Cardiac muscle cell (in vitro differentiated cells and primary cell): ENCODE measurements at regions not wholly inside any gene's neighbourhood (a gene's known extent, or its start where the extent isn't known, plus 50 kb on each side); places are given as distances from the start of the nearest gene placed in this dataset.

Source experiments
- DNase-seq, 2 donors: peaks; one replicate each; pipeline versions ENCODE4 v3.0.0 to v3.0.0-alpha.2; 2010 to 2017; ENCODE audit warnings: low read depth in 1 of 2, low spot score in 1 of 2
- H3K27ac ChIP-seq: fragments of 200-600 bp; sonication (generic); 2 replicates; pipeline ENCODE4 v1.5.1; 2016
- H3K27me3 ChIP-seq: fragments of 200-600 bp; sonication (generic); 2 replicates; pipeline ENCODE4 v1.6.0; 2016; ENCODE audit warnings: control low read depth
- H3K36me3 ChIP-seq: fragments of 200-600 bp; sonication (generic); 2 replicates; pipeline ENCODE4 v1.5.1; 2016; ENCODE audit warnings: control low read depth
- H3K4me1 ChIP-seq: fragments of 200-600 bp; sonication (generic); 2 replicates; pipeline ENCODE4 v1.8.1; 2017; ENCODE audit warnings: low read depth, mild to moderate bottlenecking, mixed run types
- H3K4me3 ChIP-seq: fragments of 200-600 bp; sonication (generic); 2 replicates; pipeline ENCODE4 v1.5.1; 2016; ENCODE audit warnings: mild to moderate bottlenecking
- H3K9me3 ChIP-seq: fragments of 200-600 bp; sonication (generic); 2 replicates; pipeline ENCODE4 v1.5.1; 2017; ENCODE audit warnings: low read depth, mild to moderate bottlenecking, control low read depth
- TF ChIP-seq, protein P1 (sequence below): IDR thresholded peaks from 2 replicates; pipeline ENCODE4 v1.5.1; 2012; ENCODE audit warnings: low read depth, mild to moderate bottlenecking, low read length

DNA sequence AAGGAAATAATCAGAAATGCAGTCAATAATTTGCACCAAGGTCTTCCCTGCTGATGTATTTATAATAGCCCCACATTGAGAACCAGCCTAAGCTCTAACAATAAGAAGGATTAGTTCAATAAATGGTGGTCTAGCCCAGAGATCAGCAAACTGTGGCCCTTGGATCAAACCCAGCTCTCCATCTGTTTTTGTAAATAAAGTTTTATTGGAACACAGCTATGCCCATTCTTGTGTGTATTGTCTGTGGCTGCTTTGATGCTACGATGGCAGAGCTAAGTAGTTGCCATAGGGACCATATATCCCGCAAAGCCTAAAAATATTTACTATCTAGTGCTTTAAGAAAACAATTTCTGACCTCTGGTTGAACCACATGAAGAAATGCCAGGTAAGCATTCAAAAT, 154.9 kb downstream of the EMX2 start:
- Histone ChIP-seq H3K9me3 (no peaks in the 10 kb centered on the region), H3K27ac (no peak overlapping the region), H3K36me3 (no peaks in the 10 kb centered on the region), H3K27me3 (peaks cover 37% of the 10 kb centered on the region), H3K4me3 (no peak overlapping the region), H3K4me1 (no peaks in the 10 kb centered on the region)
- TF ChIP-seq, protein P1, sequence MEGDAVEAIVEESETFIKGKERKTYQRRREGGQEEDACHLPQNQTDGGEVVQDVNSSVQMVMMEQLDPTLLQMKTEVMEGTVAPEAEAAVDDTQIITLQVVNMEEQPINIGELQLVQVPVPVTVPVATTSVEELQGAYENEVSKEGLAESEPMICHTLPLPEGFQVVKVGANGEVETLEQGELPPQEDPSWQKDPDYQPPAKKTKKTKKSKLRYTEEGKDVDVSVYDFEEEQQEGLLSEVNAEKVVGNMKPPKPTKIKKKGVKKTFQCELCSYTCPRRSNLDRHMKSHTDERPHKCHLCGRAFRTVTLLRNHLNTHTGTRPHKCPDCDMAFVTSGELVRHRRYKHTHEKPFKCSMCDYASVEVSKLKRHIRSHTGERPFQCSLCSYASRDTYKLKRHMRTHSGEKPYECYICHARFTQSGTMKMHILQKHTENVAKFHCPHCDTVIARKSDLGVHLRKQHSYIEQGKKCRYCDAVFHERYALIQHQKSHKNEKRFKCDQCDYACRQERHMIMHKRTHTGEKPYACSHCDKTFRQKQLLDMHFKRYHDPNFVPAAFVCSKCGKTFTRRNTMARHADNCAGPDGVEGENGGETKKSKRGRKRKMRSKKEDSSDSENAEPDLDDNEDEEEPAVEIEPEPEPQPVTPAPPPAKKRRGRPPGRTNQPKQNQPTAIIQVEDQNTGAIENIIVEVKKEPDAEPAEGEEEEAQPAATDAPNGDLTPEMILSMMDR: no peak
- no peak for DNase-seq

GRCh38 chr10:117698809-117699208, 156.3 kb downstream of the EMX2 start:
- Histone ChIP-seq H3K27me3 (peaks cover 30% of the 10 kb centered on the region), H3K36me3 (no peaks in the 10 kb centered on the region), H3K9me3 (no peaks in the 10 kb centered on the region), H3K4me3 (no peak overlapping the region), H3K27ac (no peak overlapping the region), H3K4me1 (no peaks in the 10 kb centered on the region)
- TF ChIP-seq, protein P1: no peak
- DNase-seq: no peak

- H3K4me3 ChIP-seq: no peak overlapping the region
- peaks cover 22% of the 10 kb centered on the region for H3K27me3 ChIP-seq
- no peak overlapping the region for H3K27ac ChIP-seq
- no peaks in the 10 kb centered on the region for H3K36me3 ChIP-seq
- H3K4me1 ChIP-seq: no peaks in the 10 kb centered on the region
- no peak for DNase-seq
- no peaks in the 10 kb centered on the region for H3K9me3 ChIP-seq
- TF ChIP-seq, protein P1: no peak
Measured at GRCh38 chr10:117699436-117700075, 157.0 kb downstream of the EMX2 start.

DNA sequence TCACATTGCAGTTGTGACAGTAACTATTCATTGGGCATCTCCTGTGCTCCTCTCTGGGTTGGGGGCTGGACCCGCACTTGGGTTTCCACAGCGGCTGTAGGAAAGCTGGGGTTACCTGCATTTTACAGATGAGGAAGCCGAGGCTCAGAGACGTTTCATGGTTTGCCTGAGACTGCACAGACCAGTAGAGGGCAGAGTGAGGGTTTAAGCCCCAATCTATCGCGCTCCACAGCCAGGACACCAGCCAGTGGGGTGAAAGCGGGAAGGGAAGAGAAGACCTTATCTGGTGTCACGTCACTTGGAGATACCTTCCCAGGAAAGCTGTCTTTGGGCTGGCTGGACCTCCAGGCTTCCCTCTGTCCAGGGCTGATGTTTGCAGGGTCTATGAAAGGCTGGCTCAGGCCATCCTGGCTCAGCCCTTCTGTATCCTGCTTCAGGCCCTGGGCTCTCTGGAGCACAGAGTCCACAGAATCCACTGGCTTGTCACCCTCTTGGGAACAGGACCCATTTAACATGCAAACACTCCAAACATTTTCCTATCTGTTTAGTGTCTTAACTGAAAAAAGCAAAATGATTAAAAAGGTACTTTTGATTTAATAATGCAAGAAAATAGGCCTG, 167.7 kb downstream of the EMX2 start:
- peaks cover 33% of the 10 kb centered on the region for H3K27me3 ChIP-seq
- TF ChIP-seq, protein P1: no peak
- H3K9me3 ChIP-seq: no peaks in the 10 kb centered on the region
- H3K4me1 ChIP-seq: no peaks in the 10 kb centered on the region
- H3K4me3 ChIP-seq: no peak overlapping the region
- H3K36me3 ChIP-seq: no peaks in the 10 kb centered on the region
- no peak for DNase-seq
- H3K27ac ChIP-seq: no peak overlapping the region

DNA sequence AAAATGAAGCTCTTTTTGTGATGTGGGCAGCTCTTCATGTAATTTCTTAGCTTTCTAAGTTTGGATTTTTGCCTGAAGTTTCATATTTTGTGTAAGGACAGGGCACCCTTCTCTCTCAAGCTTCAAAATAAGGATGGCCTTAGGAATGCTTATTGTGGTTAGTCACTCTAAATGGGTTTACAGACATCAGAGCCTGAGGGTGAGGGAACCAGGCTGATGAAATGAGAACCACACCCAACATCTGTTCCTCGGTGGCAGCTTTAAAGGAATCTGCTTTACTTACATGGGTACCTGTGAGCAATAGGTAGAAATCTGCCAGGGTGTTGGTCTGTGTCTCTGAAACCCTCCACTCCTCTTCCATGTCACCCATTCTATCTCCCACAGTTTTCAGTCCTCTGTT, 174.3 kb downstream of the EMX2 start:
- H3K27me3 ChIP-seq: peaks cover 3% of the 10 kb centered on the region
- no peak overlapping the region for H3K27ac ChIP-seq
- TF ChIP-seq, protein P1: no peak
- H3K36me3 ChIP-seq: no peaks in the 10 kb centered on the region
- no peak for DNase-seq
- no peaks in the 10 kb centered on the region for H3K9me3 ChIP-seq
- no peaks in the 10 kb centered on the region for H3K4me1 ChIP-seq
- H3K4me3 ChIP-seq: no peak overlapping the region
